HG02885 (cell line): ENCODE measurements at regions not wholly inside any gene's neighbourhood (a gene's known extent, or its start where the extent isn't known, plus 50 kb on each side); places are given as distances from the start of the nearest gene placed in this dataset.

Experiments used
- ATAC-seq: cut with Tn5 transposase; IDR thresholded peaks from one replicate; pipeline ENCODE4 v1.9.1; 2021; ENCODE audit warnings: mild to moderate bottlenecking; ENCODE audit not compliant: unreplicated experiment, poor library complexity

DNA sequence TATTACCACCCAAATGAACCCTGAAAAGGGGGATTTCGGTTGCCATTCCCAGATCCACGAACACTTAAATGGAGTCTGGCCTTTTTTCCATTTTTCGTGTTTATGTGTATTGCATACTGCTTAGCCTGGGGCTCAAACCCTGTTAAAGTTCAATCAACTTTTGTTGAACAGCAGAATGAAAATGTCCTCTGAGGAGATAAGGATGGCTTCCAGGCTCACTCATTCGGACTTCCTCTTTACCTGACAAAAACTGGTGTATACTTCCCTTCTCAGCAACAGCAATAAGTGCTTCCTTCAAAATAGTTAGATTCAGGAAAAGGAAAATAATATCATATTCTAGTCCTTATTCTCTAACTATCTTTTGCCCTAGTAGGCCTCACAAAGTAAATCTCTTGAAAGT is 61.1 kb upstream of the ARID5B start:
- ATAC-seq: no peak

DNA sequence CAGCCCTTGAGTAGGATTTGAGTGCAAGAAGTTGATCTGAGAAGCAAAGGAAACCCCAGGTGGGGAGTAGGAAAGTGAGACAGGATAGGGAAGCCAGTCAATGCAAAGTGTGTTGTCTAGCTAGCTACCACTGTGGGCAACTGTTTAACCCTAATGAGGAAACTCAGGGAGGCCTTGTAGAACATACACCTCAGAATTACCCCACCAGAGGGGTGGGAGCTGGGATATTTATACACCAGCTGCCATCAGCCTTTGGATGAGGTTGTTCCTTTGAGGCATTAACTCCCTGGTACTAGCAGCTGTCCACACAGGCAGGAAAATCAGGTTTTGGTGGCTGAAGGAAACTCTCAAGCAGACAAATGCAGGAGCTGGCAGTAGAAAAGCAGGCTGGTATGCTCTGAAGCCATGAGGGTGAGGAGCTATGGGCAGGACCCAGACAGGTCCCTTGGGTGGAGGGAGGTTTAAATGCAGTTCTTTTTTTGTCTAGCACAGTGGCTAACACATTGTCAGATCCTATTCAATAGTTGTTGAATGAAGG is 60.1 kb upstream of the ARID5B start:
- no peak for ATAC-seq

DNA sequence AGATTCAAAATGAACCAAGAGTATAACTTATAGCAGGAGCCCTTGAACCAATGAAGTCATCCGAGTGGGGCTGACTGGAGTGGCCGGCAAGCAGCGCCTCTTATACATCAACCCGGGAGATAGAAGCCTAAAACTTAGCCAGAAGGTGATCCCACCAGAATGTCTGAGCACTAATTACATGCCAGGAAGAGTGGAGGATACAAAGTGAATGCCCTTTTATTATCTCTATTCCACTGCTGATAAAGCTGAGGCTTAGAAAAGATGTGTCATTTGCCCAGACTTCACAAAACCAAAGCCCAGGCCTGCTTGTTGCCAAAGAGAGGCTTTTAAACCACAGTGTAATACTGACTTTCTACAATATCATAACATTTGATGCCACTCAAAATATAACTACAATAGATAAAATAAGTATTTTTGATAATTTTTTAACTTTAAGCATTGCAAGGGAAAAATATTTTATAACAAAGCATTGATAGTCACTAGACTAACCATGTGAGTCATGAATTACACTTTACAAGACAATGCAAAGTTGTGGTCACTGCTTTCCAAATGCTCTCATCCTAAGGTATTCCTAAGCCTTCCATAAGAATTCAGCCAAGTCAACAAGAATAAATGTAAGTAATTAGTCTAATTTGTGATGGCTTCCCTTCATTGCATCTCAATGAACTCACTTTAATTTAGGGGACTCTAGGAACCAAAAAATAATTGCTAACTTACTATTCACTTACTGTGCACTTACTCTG is 58.6 kb upstream of the ARID5B start:
- ATAC-seq: no peak

DNA sequence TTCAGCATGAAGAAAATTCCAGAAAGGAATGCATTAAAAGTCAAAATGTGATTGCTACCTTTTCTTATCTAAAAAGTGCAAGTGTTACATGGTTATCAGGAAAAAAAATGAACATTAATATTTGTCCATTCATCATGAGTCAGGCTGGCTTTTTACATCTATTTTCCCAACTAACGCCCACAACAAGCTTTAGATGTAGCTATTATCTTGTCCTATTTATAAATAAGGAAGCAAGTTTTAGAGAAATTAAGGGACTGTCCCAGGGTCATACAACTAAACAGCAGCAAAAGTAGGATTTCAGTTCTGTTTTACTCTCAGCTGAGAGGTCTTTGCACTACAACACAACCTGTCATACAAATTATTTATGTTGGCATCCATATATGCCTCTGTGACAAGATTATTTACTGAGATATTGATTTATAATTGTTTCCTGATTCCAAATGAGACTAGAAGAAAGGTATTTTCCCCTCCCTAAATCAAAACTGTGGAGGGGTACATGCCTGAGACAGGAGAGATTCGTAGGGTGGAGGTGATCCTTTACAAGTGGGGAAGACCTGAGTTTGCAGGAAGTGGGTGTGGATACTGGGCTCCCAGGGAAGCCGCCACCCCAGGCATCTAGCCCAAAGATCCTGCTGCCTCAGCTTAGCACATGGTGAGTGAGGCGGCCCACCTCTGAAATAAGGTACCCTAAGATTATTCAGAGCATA is 57.2 kb upstream of the ARID5B start:
- no peak for ATAC-seq

DNA sequence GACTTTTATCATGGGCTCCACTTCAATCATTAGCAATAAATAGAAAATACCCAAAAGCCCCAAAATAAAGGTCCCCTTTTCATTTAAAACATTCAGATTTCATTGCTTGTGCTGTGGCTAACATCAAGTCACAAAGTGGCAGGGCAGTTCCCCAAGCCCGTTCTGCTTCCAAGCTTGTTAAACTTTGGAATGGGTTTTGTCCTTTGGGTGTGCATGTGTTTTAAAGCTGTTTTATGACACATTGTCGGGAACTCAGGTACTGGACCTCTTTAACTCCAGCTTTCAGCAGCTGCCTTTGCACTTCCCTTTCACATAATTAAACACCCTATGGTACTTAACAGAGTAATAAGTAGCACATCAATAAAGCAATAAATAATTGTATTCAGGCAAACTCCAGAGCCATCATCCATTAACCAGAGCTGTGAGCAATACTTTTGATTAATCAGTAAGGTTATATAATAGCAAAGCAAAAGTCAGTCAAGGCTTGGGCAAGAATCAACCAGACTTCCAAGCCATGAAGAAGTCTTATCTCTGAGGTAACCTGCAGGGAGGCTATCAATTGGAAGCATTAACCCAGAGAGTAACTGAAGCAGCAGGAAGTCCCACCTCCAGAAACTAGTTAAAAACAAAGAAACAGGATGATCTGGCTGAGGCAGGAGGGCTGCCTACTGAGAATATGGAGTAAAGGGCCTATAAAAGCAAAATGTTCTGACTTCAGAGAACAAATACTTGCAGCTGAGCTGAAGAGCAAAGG is 56.1 kb upstream of the ARID5B start:
- no peak for ATAC-seq

- ATAC-seq: no peak
Measured at GRCh38 chr10:61845950-61846268, 55.6 kb upstream of the ARID5B start.

DNA sequence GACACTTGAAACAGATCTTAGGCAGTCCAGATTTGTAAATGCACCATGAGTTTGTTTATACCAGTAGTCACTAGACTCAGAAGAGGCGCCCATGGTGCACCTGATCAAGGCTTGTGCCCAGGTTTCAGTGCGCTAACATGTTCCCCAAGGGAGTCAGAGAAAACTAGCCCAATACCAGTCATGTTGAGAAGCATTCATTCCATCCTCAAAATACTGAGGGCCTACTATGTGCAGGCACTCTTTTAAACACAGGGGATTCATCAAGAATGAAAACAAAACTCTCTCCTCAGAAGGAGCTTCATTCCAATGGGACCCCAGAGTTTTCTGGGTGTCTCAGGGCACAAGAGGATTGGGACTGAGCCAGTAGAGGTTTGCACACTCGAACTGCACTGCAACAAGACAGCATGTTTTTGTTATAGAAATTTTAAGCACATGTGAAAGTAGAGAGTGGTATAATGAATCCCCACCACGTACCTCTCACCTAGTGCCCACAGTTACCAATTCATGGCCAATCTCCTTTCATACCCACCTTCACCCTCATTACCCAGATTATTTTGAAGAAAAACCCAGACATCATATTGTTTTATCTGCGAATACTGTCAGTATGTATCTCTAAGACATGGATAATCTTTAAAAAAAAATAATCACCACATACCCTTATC is 55.0 kb upstream of the ARID5B start:
- no peak for ATAC-seq

DNA sequence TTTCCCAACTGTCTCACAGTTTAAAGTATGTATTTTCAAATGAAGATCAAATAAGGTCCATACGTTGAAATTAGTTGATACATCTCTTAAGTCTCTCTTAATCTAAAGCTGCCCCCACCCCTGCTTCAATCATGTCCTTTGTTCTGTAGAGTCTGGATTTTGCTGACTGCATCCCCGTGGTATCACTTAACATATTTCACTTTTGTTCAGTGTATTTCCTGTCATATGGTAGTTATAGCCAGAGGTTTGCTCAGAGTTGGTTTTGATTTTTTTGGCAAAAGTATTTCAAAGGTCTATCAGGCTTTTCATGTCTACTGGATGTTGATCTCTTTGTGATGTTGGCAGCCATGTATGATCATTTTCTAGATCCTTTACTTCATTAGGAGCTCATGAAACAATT is 54.4 kb upstream of the ARID5B start:
- ATAC-seq: no peak

- ATAC-seq: no peak
Measured at GRCh38 chr10:61847640-61848039, 53.9 kb upstream of the ARID5B start.

- ATAC-seq: no peak
Measured at GRCh38 chr10:61850376-61850775, 51.1 kb upstream of the ARID5B start.
